Fibroblast of lung (primary cell): ENCODE measurements at regions not wholly inside any gene's neighbourhood (a gene's known extent, or its start where the extent isn't known, plus 50 kb on each side); places are given as distances from the start of the nearest gene placed in this dataset.

Experiments
- DNase-seq, 2 donors: peaks; one replicate each; pipeline versions ENCODE4 v3.0.0 to v3.0.0-alpha.2; 2010; ENCODE audit warnings: low read depth in 2 of 2
- H2AFZ ChIP-seq: 2 replicates; pipeline ENCODE4 v1.5.1; 2012; ENCODE audit warnings: low read length, control low read depth, inconsistent platforms
- H3K27ac ChIP-seq: 2 replicates; pipeline ENCODE4 v1.5.1; 2011; ENCODE audit warnings: low read length, control low read depth; ENCODE audit not compliant: insufficient read depth
- H3K27me3 ChIP-seq: 2 replicates; pipeline ENCODE4 v1.5.1; 2011; ENCODE audit warnings: mild to moderate bottlenecking, low read length; ENCODE audit not compliant: control insufficient read depth, insufficient read depth
- H3K36me3 ChIP-seq: 2 replicates; pipeline ENCODE4 v1.5.1; 2011; ENCODE audit warnings: low read length; ENCODE audit not compliant: control insufficient read depth, insufficient read depth
- H3K4me1 ChIP-seq: 2 replicates; pipeline ENCODE4 v1.5.1; 2011; ENCODE audit warnings: low read length; ENCODE audit not compliant: control insufficient read depth, insufficient read depth; ENCODE audit errors: extremely low read depth
- H3K4me2 ChIP-seq: 2 replicates; pipeline ENCODE4 v1.5.1; 2011; ENCODE audit warnings: low read length, control low read depth; ENCODE audit not compliant: insufficient read depth; ENCODE audit errors: extremely low read depth
- H3K4me3 ChIP-seq, 4 experiments: fragments of 200-600 bp in 1 of 4; sonication (generic) in 1 of 4; replicated peaks in 1 of 4; 2 replicates each; pipeline ENCODE4 v1.5.1; 2011 to 2016; ENCODE audit warnings: low read length in 4 of 4, low read depth in 3 of 4, mild to moderate bottlenecking in 3 of 4, control low read depth in 2 of 4, inconsistent platforms in 1 of 4, mixed read lengths in 1 of 4; ENCODE audit not compliant: insufficient read depth in 1 of 4; ENCODE audit errors: control extremely low read depth in 1 of 4
- H3K79me2 ChIP-seq: 2 replicates; pipeline ENCODE4 v1.5.1; 2012; ENCODE audit warnings: mild to moderate bottlenecking, low read length, inconsistent platforms; ENCODE audit not compliant: control insufficient read depth, insufficient read depth
- H3K9ac ChIP-seq: 2 replicates; pipeline ENCODE4 v1.5.1; 2011; ENCODE audit warnings: mild to moderate bottlenecking, low read length, control low read depth; ENCODE audit not compliant: insufficient read depth
- H3K9me3 ChIP-seq: 2 replicates; pipeline ENCODE4 v1.5.1; 2012; ENCODE audit warnings: low read depth, low read length; ENCODE audit not compliant: control insufficient read depth, insufficient read depth
- H4K20me1 ChIP-seq: 2 replicates; pipeline ENCODE4 v1.5.1; 2011; ENCODE audit warnings: low read length; ENCODE audit not compliant: control insufficient read depth, insufficient read depth; ENCODE audit errors: extremely low read depth
- EZH2 ChIP-seq: IDR thresholded peaks from 2 replicates; pipeline ENCODE4 v1.5.1; 2012; ENCODE audit warnings: low read length, control low read depth, mild to moderate bottlenecking; ENCODE audit errors: missing control alignments
- TF ChIP-seq, protein P1 (sequence below), 2 donors: IDR thresholded peaks in 1 of 2; conservative IDR thresholded peaks in 1 of 2; 1 replicate in 1 of 2; 2 replicates in 1 of 2; pipeline ENCODE4 v1.5.1; 2011 to 2012; ENCODE audit warnings: low read length in 2 of 2, control low read depth in 1 of 2, inconsistent platforms in 1 of 2, low read depth in 1 of 2, mild to moderate bottlenecking in 1 of 2

DNA sequence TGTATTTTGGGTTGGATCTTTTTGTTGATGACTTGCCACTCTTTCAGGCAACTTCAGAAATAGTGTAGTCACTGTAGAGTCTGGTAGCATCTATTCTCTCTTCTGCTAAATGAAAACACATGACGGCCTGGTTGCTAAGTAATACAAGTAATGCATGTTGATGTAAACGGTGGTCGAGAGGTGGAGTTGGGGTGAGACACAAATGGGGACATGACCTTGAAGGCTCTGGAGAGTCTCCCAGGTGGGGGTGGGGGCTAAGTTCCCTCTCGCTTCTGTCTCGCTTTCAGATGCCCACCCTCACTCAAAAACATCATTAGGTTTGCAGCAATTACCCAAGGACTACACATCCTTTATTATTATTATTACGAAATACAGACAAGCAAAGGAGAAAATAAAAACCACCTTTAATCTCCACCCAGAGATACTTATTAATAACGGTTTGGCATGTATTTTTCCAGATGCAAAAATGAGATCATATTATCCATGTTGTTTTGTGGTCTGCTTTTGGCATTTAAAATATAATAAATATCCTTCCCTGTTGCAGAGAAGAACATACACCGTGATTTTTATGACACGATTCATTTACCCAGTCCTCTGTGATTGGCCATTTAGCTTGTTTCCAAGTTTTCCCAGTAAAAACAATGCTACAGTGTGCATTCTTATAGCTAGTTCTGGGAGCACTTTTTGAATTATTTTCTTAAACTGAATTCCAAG lies 138.1 kb downstream of the MIS18A start:
- Histone ChIP-seq H2AFZ (no peak overlapping the region), H3K4me3 (no peak overlapping the region), H3K27me3 (no peaks in the 10 kb centered on the region), H3K27ac (no peak overlapping the region), H3K79me2 (no peaks in the 10 kb centered on the region), H3K36me3 (no peaks in the 10 kb centered on the region), H4K20me1 (no peaks in the 10 kb centered on the region), H3K9ac (no peak overlapping the region), H3K4me1 (peaks cover 2% of the 10 kb centered on the region), H3K9me3 (no peaks in the 10 kb centered on the region), H3K4me2 (no peak overlapping the region)
- DNase-seq = no peak
- no peak for TF ChIP-seq EZH2
- TF ChIP-seq, protein P1, sequence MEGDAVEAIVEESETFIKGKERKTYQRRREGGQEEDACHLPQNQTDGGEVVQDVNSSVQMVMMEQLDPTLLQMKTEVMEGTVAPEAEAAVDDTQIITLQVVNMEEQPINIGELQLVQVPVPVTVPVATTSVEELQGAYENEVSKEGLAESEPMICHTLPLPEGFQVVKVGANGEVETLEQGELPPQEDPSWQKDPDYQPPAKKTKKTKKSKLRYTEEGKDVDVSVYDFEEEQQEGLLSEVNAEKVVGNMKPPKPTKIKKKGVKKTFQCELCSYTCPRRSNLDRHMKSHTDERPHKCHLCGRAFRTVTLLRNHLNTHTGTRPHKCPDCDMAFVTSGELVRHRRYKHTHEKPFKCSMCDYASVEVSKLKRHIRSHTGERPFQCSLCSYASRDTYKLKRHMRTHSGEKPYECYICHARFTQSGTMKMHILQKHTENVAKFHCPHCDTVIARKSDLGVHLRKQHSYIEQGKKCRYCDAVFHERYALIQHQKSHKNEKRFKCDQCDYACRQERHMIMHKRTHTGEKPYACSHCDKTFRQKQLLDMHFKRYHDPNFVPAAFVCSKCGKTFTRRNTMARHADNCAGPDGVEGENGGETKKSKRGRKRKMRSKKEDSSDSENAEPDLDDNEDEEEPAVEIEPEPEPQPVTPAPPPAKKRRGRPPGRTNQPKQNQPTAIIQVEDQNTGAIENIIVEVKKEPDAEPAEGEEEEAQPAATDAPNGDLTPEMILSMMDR (conservative IDR thresholded peaks at IDR 0.05 in 1 of 2, IDR thresholded peaks at IDR 0.05 in 1 of 2; ENCODE audit: low read depth in 1 of 2, low read length in 2 of 2) = no peak

DNA sequence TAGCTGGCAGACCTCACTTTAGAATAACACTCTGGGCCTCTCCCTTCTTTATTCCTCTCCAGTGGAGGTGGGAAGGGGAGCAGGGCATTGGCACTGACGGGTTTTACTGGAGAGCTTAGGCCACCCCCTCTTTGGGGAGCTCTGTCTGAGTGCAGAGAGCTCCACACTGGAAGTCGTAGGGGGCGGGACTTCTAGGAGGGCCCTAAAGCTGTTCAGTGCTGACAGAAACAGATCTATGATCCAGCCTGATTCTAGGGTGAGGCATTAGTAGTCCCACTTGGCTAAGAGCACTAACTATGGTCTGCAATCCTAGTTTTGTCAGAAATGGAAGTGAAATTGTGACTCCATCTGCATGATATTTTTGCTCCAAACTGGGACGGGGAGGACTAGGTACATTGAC lies 138.7 kb downstream of the MIS18A start:
- no peak overlapping the region for H2AFZ ChIP-seq
- TF ChIP-seq, protein P1 (conservative IDR thresholded peaks at IDR 0.05 in 1 of 2, IDR thresholded peaks at IDR 0.05 in 1 of 2; ENCODE audit: low read depth in 1 of 2, low read length in 2 of 2) = no peak
- TF ChIP-seq EZH2 = no peak
- H3K9ac ChIP-seq = no peak overlapping the region
- H3K9me3 ChIP-seq = no peaks in the 10 kb centered on the region
- no peaks in the 10 kb centered on the region for H3K79me2 ChIP-seq
- peaks cover 2% of the 10 kb centered on the region for H3K4me1 ChIP-seq
- no peak overlapping the region for H3K4me3 ChIP-seq
- H3K27ac ChIP-seq = no peak overlapping the region
- no peak for DNase-seq
- no peaks in the 10 kb centered on the region for H4K20me1 ChIP-seq
- no peaks in the 10 kb centered on the region for H3K27me3 ChIP-seq
- H3K36me3 ChIP-seq = no peaks in the 10 kb centered on the region
- H3K4me2 ChIP-seq = no peak overlapping the region

DNA sequence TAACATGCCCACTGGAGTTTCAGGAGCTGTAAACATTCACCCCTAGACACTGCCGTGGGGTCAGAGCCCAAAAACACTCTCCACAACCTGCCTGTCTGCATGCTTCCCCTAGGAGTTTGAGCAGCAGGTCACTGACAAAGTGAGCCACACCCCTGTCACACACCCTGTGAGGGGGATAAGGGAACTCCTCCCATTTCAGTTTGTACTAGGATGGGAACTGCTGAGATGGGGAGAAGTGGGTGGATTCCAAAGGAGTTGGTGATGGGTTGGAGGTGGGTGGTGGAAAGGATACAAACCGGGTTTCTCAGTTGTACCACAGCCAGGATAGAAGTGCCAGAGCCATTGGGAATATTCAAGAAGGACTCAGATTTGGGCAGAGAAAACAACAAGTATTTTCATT lies 140.2 kb downstream of the MIS18A start:
- Histone ChIP-seq H3K27ac (no peak overlapping the region), H3K4me1 (peaks cover 2% of the 10 kb centered on the region), H3K4me3 (no peak overlapping the region), H3K79me2 (no peaks in the 10 kb centered on the region), H2AFZ (no peak overlapping the region), H4K20me1 (no peaks in the 10 kb centered on the region), H3K27me3 (no peaks in the 10 kb centered on the region), H3K36me3 (no peaks in the 10 kb centered on the region), H3K9ac (no peak overlapping the region), H3K9me3 (no peaks in the 10 kb centered on the region), H3K4me2 (no peak overlapping the region)
- TF ChIP-seq, protein P1 (conservative IDR thresholded peaks at IDR 0.05 in 1 of 2, IDR thresholded peaks at IDR 0.05 in 1 of 2; ENCODE audit: low read depth in 1 of 2, low read length in 2 of 2) = no peak
- no peak for TF ChIP-seq EZH2
- DNase-seq = no peak
